Jurkat, Clone E6-1 (cell line): ENCODE measurements at regions not wholly inside any gene's neighbourhood (a gene's known extent, or its start where the extent isn't known, plus 50 kb on each side); places are given as distances from the start of the nearest gene placed in this dataset.

Experiments
- DNase-seq: peaks from one replicate; pipeline ENCODE4 v3.0.0-alpha.2; 2011; ENCODE audit warnings: low read depth, low spot score
- H3K4me3 ChIP-seq: 2 replicates; pipeline ENCODE4 v1.5.1; 2011; ENCODE audit warnings: mild to moderate bottlenecking, low read length, control low read depth, moderate library complexity

- no peak overlapping the region for H3K4me3 ChIP-seq
- no peak for DNase-seq
Measured at GRCh38 chr5:61261136-61261535, 70.9 kb upstream of the ZSWIM6 start.

- H3K4me3 ChIP-seq, result no peak overlapping the region
- DNase-seq, result no peak
Measured at GRCh38 chr5:61262080-61262479, 70.0 kb upstream of the ZSWIM6 start.

GRCh38 chr5:61263072-61263471, 69.0 kb upstream of the ZSWIM6 start:
- H3K4me3 ChIP-seq, result no peak overlapping the region
- no peak for DNase-seq

- H3K4me3 ChIP-seq, result no peak overlapping the region
- no peak for DNase-seq
Measured at GRCh38 chr5:61263561-61264272, 68.3 kb upstream of the ZSWIM6 start.

GRCh38 chr5:61264273-61264661, 67.8 kb upstream of the ZSWIM6 start:
- H3K4me3 ChIP-seq, result no peak overlapping the region
- DNase-seq, result no peak

- DNase-seq, result no peak
- no peak overlapping the region for H3K4me3 ChIP-seq
Measured at GRCh38 chr5:61267116-61267515, 64.9 kb upstream of the ZSWIM6 start.

- DNase-seq, result no peak
- no peak overlapping the region for H3K4me3 ChIP-seq
Measured at GRCh38 chr5:61268871-61269270, 63.2 kb upstream of the ZSWIM6 start.

- H3K4me3 ChIP-seq, result no peak overlapping the region
- no peak for DNase-seq
Measured at GRCh38 chr5:61270510-61271165, 61.4 kb upstream of the ZSWIM6 start.

- no peak overlapping the region for H3K4me3 ChIP-seq
- DNase-seq, result no peak
Measured at GRCh38 chr5:61272688-61273087, 59.4 kb upstream of the ZSWIM6 start.

GRCh38 chr5:61273279-61273975, 58.6 kb upstream of the ZSWIM6 start:
- DNase-seq, result no peak
- H3K4me3 ChIP-seq, result no peak overlapping the region

GRCh38 chr5:61274511-61274911, 57.5 kb upstream of the ZSWIM6 start:
- no peak for DNase-seq
- H3K4me3 ChIP-seq, result no peak overlapping the region

- DNase-seq, result no peak
- no peak overlapping the region for H3K4me3 ChIP-seq
Measured at GRCh38 chr5:61275841-61276240, 56.2 kb upstream of the ZSWIM6 start.

- DNase-seq, result no peak
- H3K4me3 ChIP-seq, result no peak overlapping the region
Measured at GRCh38 chr5:61277190-61277589, 54.9 kb upstream of the ZSWIM6 start.

- no peak overlapping the region for H3K4me3 ChIP-seq
- no peak for DNase-seq
Measured at GRCh38 chr5:61277781-61278180, 54.3 kb upstream of the ZSWIM6 start.

GRCh38 chr5:61279725-61280124, 52.3 kb upstream of the ZSWIM6 start:
- no peak for DNase-seq
- no peak overlapping the region for H3K4me3 ChIP-seq

GRCh38 chr5:61280205-61280604, 51.9 kb upstream of the ZSWIM6 start:
- DNase-seq, result no peak
- no peak overlapping the region for H3K4me3 ChIP-seq

- H3K4me3 ChIP-seq, result no peak overlapping the region
- no peak for DNase-seq
Measured at GRCh38 chr5:61280761-61281427, 51.2 kb upstream of the ZSWIM6 start.

- no peak for DNase-seq
- H3K4me3 ChIP-seq, result no peak overlapping the region
Measured at GRCh38 chr5:61281686-61282085, 50.4 kb upstream of the ZSWIM6 start.
